ENCODE measurements at regions not wholly inside any gene's neighbourhood (a gene's known extent, or its start where the extent isn't known, plus 50 kb on each side); places are given as distances from the start of the nearest gene placed in this dataset.

DNA sequence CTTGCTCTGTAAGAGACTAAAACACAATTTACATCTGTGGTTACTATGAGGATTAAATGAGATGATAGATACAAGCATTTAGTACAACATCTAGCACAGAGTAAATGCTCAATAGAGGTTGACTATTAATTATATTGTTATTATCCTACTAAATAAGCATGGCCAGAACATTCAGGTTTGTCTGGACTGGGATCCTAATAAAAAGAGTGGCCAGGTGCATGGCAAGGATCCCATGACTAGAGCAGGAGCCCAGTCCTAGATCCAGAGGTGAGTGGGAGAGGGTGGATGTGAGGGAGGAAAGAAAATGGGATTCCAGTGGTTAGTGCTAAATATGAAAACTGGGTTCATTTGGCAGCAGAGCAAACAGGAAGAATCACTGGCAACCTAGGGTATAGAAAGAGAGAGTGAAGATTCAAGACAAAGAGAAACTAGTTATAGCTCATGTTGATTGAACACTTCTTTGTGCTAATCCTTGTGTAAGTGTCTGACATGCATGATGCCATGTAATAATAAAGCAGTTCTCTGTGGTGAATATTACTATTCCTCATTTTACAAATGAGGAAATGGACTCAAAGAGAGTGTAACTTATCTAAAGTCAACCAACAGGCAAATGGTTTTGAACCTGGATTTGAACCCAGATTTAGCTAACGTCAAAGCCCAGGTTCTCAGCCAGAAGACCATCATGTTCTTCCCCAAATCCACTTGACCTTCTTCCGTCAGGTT, 71.1 kb upstream of the FGGY start:
- TF ChIP-seq, protein P1, sequence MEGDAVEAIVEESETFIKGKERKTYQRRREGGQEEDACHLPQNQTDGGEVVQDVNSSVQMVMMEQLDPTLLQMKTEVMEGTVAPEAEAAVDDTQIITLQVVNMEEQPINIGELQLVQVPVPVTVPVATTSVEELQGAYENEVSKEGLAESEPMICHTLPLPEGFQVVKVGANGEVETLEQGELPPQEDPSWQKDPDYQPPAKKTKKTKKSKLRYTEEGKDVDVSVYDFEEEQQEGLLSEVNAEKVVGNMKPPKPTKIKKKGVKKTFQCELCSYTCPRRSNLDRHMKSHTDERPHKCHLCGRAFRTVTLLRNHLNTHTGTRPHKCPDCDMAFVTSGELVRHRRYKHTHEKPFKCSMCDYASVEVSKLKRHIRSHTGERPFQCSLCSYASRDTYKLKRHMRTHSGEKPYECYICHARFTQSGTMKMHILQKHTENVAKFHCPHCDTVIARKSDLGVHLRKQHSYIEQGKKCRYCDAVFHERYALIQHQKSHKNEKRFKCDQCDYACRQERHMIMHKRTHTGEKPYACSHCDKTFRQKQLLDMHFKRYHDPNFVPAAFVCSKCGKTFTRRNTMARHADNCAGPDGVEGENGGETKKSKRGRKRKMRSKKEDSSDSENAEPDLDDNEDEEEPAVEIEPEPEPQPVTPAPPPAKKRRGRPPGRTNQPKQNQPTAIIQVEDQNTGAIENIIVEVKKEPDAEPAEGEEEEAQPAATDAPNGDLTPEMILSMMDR (IDR thresholded peaks at IDR 0.05; ENCODE audit: poor library complexity) = no peak
- no peak for TF ChIP-seq EZH2 (IDR thresholded peaks at IDR 0.05; ENCODE audit: borderline replicate concordance)

Measured in hepatocyte (in vitro differentiated cells).